ENCODE measurements at regions not wholly inside any gene's neighbourhood (a gene's known extent, or its start where the extent isn't known, plus 50 kb on each side); places are given as distances from the start of the nearest gene placed in this dataset.

DNA sequence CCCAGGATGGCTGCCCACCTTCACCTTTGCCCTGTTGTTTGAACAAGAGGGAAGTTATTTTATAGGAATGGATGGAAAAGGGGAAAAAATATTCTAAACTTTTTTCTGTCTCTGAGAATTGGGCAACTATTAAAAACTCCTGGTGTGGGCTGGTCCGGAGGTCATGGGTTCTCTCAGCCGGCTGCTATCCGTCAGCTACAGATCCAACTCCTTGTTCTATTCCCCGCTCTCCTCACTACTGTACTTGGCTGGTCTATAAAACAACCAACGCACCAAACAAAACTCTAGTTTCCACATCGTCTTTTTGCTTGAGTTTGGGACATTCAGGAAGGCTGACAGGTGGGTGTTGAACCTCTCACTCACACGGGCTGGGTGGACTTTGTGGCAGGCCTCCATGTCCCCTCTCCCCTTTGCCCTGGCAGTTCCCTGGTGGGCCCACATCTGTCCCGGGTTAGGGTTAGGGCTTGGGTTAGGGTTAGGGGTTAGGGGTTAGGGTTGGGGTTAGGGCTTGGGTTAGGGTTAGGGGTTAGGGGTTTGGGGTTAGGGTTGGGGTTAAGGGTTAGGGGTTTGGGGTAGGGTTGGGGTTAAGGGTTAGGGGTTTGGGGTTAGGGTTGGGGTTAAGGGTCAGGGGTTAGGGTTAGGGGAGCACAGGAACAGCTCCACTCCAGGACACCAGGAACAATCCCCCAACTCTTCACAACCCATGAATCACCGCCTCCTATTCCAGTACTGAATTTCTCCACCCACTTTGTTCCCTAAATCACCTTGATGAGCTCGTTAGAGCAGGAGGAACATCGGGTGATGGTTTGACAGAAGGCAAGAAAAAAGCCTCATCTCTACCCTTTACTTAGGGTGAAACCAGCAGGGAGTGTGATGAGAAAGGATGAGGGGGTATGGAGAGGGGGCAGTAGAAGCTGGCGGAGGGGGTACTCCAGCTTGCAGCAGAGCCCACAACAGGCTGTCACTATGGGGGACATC is 302.1 kb upstream of the IRX4 start:
- no peak for DNase-seq (ENCODE audit: low read depth)

GRCh38 chr5:2184026-2184366 is 301.3 kb upstream of the IRX4 start:
- no peak for DNase-seq (ENCODE audit: low read depth)

DNA sequence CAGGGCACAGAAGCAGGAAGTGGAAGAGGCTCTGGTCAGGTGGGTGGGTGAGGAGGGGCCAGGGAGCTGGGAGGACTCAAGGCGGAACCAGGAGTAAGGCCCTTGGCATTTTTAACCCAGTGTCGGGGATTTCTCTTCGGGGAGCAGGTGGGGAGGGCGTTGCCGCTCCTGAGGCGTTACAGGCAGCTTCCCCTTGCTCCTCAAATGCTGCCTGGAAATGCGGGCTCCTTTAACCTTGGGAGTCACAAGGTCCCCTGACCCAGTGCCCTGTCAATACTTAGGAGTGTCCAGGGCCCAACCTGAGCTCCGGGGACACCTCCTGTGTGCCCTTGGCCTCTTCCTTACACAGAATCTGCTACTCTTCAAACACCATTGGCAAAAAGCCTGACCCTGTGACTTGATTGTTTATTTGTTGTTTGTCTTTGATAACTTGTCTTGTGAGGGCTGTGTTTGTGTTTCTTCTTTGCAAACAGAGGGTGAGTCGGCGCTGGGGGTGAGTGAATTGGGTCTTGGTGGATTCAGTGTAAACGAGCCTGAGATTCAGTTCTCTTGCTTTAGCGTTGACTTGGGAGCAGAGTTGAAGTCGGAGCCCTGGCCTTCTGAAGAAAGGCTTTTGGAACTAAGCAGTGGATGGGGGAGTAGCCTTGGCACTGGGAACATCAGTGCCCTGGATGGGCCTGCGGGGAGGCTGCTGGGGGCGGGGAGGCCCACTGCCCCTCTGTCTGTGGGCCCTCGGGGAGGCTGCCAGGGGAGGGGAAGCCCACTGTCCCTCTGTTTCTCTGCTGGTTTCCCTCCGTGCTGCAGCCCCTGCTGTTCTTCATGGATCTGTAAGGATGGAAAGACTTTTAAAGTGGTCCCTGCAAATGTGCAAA is 300.7 kb upstream of the IRX4 start:
- DNase-seq (ENCODE audit: low read depth): no peak

DNA sequence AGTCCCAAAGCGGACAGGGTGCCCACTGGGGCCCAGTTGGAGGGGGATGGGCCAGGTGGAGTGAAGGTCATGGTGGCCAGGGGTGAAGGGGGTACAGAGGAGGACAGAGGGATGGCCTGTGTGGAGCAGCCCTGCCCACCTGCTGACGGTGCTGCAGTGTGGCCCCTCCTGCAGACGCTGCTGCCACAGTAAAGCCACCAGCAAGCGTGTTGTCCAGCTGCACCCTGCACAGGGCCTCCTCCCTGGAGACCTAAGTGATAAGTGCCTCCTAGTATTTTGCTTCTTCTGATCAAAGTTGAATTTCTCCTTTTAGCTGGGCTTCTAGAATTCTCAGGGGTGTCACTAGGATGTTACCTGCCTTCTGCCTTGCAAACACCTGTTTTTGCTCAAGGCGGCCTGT is 299.3 kb upstream of the IRX4 start:
- no peak for DNase-seq (ENCODE audit: low read depth)

DNA sequence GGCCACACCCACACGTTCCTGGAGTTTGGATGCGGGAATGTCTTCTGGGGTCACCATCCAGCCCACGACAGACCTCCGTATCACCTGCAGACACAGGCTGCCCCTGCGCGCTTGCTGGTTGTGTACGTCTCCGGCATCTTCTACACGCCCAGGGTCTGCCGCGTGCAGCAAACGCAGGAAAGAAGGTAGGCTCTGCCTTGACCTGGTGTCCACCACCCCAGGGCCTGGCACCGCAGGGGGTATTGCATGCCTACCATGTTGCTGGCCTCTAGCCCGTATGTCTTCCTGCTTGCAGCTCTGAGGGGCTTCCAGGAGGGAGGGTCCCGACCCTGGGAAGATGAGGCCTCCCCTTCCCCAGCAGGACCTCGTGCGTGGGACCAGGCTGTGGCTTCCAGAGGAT is 298.8 kb upstream of the IRX4 start:
- DNase-seq (ENCODE audit: low read depth): no peak

GRCh38 chr5:2181149-2181548 is 298.4 kb upstream of the IRX4 start:
- no peak for DNase-seq (ENCODE audit: low read depth)

- no peak for DNase-seq (ENCODE audit: low read depth)
Measured at GRCh38 chr5:2180456-2180855, 297.7 kb upstream of the IRX4 start.

DNA sequence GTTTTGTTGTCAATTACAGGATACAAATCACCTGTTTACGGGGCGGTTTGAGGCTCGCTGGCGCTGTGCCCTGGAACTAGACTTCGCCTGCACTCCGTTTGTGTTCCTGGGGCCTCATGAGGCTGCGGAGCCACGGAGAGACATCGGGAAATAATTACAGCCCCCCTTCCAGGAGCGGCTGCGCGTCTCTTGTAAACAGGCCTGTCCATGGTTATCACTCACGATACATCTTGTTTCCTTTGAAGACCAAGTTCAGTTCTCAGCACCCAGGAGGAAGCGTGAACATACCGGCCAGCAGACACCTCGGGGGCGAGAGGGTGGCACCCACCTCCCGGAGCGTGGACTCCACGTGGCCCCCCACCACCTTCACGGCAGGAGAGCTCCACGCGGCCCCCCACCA is 297.1 kb upstream of the IRX4 start:
- no peak for DNase-seq (ENCODE audit: low read depth)

GRCh38 chr5:2178528-2178927 is 295.8 kb upstream of the IRX4 start:
- no peak for DNase-seq (ENCODE audit: low read depth)

DNA sequence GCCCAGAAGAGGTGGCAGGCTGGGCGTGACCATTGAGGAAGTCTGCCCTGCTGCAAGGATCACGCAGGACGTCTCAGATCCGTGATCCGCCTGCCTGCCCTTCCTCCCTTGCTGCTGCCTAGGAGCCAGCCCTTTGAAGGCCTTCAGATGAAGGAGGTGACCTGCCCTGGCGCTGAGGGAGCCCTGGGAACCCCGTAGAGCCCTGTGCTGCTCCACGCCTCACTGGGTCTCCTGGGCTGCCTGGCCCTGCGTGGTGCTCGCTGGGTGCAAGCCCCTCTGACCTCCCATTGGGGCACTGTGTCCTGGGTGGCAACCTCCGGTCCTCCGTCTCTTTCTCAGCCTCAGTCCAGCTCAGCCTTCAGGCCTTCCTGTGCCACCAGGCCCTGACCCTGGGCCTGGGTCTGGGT is 295.3 kb upstream of the IRX4 start:
- DNase-seq (ENCODE audit: low read depth): no peak

- DNase-seq (ENCODE audit: low read depth): no peak
Measured at GRCh38 chr5:2177244-2177643, 294.5 kb upstream of the IRX4 start.

- no peak for DNase-seq (ENCODE audit: low read depth)
Measured at GRCh38 chr5:2176581-2176980, 293.9 kb upstream of the IRX4 start.

DNA sequence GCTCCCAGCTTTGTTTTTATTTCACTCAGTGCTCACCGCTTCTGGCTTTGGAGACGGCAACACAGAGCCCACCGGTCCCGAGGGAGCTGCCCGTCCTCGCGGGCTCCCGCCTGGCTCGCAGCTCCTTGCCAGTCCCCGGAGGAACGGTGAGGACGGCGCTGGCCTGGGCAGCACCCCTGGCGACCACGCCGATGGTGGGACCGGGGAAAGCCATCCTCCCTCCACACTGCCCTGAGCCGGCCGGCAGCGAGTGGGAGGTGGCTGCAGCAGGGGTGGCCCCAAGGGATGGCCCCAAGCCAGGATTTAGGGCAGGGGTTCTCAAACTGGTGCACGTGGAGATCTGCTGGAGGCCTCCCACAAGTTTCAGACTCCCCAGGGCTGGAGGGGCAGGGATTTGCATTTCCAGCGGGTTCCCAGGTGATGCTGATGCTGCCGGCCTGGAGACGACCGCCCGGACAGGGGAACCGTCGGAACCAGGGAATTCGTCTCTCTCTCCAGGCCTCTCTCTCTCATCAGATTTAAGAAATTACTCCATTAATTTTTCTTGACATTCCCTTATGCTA is 293.2 kb upstream of the IRX4 start:
- DNase-seq (ENCODE audit: low read depth): no peak

GRCh38 chr5:2175041-2175440 is 292.3 kb upstream of the IRX4 start:
- no peak for DNase-seq (ENCODE audit: low read depth)

DNA sequence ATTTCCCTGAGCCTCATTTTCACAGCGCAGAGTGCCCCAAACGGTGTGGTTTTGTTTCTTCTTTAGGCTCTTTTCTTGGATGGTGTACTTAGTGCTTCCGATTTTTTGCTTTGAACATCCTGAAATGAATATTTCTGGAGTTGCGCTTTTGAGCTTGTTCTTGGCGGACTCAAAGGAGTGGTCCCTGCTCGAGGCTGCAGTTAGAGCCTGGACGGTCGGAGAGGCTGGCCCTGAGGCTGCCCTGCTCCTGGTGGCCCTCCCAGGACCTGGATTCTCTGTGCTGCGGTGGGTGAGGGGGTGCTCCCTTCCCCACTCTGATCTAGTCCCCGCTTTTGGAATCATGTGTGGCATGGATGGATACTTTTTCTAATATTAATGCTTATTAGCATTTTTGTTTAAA is 291.8 kb upstream of the IRX4 start:
- no peak for DNase-seq (ENCODE audit: low read depth)

DNA sequence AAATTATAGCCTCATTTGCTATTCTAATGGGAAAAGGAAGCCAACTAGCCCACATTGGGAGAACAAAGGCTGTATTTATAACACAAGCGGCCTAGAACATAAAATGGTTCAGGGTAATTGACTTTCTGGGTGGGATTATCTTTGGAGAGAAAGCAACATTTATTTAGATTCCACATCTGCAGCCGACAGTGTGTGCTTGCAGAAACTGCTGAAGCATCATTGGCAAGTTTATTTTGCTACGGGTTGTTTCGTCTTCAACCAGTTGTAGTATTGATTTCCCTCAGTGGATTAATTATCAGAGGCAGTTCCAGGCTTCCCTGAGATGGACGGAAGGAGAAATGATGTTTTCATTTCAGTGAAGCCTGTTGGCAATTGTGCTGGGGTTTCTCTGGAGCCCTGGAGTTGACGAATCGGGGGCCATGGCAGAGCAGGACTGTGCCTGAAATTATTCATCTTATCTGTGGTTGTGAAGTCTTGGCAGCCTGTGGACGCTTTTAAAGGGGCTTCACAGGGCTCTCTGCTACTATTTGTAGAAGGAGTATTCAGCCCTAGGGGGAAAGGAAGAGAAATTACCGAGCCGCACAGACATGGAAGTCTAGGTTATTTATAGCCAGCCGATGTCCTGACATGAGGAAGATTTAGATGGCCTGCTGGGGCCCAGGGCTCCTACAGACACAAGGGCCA is 290.6 kb upstream of the IRX4 start:
- DNase-seq (ENCODE audit: low read depth): no peak

DNA sequence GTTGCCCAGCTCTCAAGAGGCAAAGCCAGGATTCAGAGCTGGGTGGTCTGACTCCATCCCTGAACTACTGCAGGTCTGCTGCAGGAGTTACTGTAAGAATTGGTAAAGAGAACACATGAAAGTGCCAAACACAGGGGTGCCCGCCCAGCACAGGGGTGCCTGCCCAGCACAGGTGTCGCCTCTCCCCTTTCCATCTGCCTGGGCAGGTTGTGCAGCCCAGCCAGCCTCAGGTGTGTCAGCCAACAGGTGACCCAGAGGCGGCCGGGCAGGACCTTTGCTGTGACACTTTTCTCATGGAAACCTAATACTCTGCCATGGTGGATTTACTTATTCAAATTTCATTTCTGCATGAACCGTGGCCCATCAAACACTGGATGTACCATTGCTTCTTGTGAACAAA is 289.7 kb upstream of the IRX4 start:
- DNase-seq (ENCODE audit: low read depth): no peak

GRCh38 chr5:2170761-2171160 is 288.0 kb upstream of the IRX4 start:
- DNase-seq (ENCODE audit: low read depth): no peak

- no peak for DNase-seq (ENCODE audit: low read depth)
Measured at GRCh38 chr5:2169850-2170760, 287.4 kb upstream of the IRX4 start.

DNA sequence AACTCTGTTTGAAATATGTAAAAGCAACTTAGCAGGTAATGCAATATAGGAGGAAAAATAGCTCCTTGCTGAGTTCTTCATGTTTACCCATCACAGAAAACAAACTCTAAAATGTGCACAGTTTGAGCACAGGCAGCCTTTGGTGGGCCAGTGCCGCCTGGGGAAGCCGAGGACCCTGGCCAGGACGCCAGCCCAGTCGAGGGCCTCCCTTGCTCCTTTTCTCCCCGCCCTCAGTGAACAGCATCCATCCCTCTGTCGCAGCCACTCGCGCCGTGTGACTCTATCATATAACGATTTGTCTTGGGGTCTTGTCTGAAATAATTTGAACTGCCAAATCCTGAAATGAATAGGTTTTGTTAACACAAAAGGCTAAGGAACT is 286.7 kb upstream of the IRX4 start:
- DNase-seq (ENCODE audit: low read depth): no peak

All from fibroblast of the conjunctiva (primary cell).